Activated T-helper 9 cell treated with anti-CD3 and anti-CD28 coated beads, Interleukin-2, amount 50 U/mL, for 16 hours (primary cell): ENCODE measurements at regions not wholly inside any gene's neighbourhood (a gene's known extent, or its start where the extent isn't known, plus 50 kb on each side); places are given as distances from the start of the nearest gene placed in this dataset.
"Not testable (repeated sequence)": the region's sequence is repeated elsewhere in the genome, so short reads cannot be mapped to it uniquely, and the experiment has no call there.

Experiments used
- DNase-seq: peaks from one replicate; pipeline ENCODE4 v3.0.0-alpha.2; 2020; ENCODE audit warnings: low read depth

- DNase-seq, result no peak
Observed at GRCh38 chr17:74118504-74118903, 85.0 kb upstream of the RPL38 start.

GRCh38 chr17:74119049-74119580 is 84.4 kb upstream of the RPL38 start:
- DNase-seq, result no peak

GRCh38 chr17:74119965-74120364 is 83.5 kb upstream of the RPL38 start:
- no peak for DNase-seq

- DNase-seq, result no peak
Observed at GRCh38 chr17:74123350-74123749, 80.1 kb upstream of the RPL38 start.

- no peak for DNase-seq
Observed at GRCh38 chr17:74123866-74124444, 79.5 kb upstream of the RPL38 start.

- no peak for DNase-seq
Observed at GRCh38 chr17:74125156-74125555, 78.3 kb upstream of the RPL38 start.

GRCh38 chr17:74126179-74126900 is 77.1 kb upstream of the RPL38 start:
- no peak for DNase-seq

- no peak for DNase-seq
Observed at GRCh38 chr17:74126959-74127358, 76.5 kb upstream of the RPL38 start.

- no peak for DNase-seq
Observed at GRCh38 chr17:74128456-74129211, 74.8 kb upstream of the RPL38 start.

GRCh38 chr17:74129800-74130199 is 73.7 kb upstream of the RPL38 start:
- DNase-seq, result not testable (repeated sequence)

- no peak for DNase-seq
Observed at GRCh38 chr17:74130276-74130675, 73.2 kb upstream of the RPL38 start.

GRCh38 chr17:74130841-74131240 is 72.6 kb upstream of the RPL38 start:
- no peak for DNase-seq

- DNase-seq, result no peak
Observed at GRCh38 chr17:74132354-74132753, 71.1 kb upstream of the RPL38 start.

GRCh38 chr17:74133740-74134139 is 69.7 kb upstream of the RPL38 start:
- no peak for DNase-seq

- not testable (repeated sequence) for DNase-seq
Observed at GRCh38 chr17:74134234-74134633, 69.2 kb upstream of the RPL38 start.

GRCh38 chr17:74134991-74135390 is 68.5 kb upstream of the RPL38 start:
- DNase-seq, result no peak

GRCh38 chr17:74135391-74136167 is 67.9 kb upstream of the RPL38 start:
- DNase-seq, result no peak

GRCh38 chr17:74137416-74137815 is 66.1 kb upstream of the RPL38 start:
- DNase-seq, result no peak

- no peak for DNase-seq
Observed at GRCh38 chr17:74139120-74139519, 64.4 kb upstream of the RPL38 start.

- DNase-seq, result no peak
Observed at GRCh38 chr17:74140282-74140681, 63.2 kb upstream of the RPL38 start.

GRCh38 chr17:74141612-74142011 is 61.9 kb upstream of the RPL38 start:
- no peak for DNase-seq

GRCh38 chr17:74143318-74143717 is 60.2 kb upstream of the RPL38 start:
- DNase-seq, result not testable (repeated sequence)
